GM12878 (cell line): ENCODE measurements at regions not wholly inside any gene's neighbourhood (a gene's known extent, or its start where the extent isn't known, plus 50 kb on each side); places are given as distances from the start of the nearest gene placed in this dataset.

Experiments
- ATAC-seq: fragments of 200-7000 bp; cut with Tn5 transposase; 3 replicates; pipeline ENCODE4 v1.9.1; 2020; ENCODE audit warnings: mild to moderate bottlenecking, moderate library complexity
- BruUV-seq: library from RNA; stranded (reverse); fragments of 400-500 nt; replicated peaks from 2 replicates; lab custom pipeline; 2021; lab: Mats Ljungman, UMichigan
- CTCF ChIA-PET: fragments of 300-600 bp; sonication (Branson Sonifier 250); formaldehyde crosslinking; extraction: SDS; loops from one replicate; lab custom pipeline; 2021; ENCODE audit warnings: inconsistent platforms; lab: Yijun Ruan, JAX
- POLR2A ChIA-PET: fragments of 350-600 bp; formaldehyde crosslinking; extraction: SDS; loops from one replicate; lab custom pipeline; 2021; ENCODE audit warnings: inconsistent platforms; lab: Charles Lee
- RAD21 ChIA-PET: fragments of 300-600 bp; sonication (Branson Sonifier 250); formaldehyde crosslinking; loops from one replicate; lab custom pipeline; 2023; ENCODE audit warnings: antibody characterized with exemption; ENCODE audit not compliant: unreplicated experiment; lab: Charles Lee
- SMC1A ChIA-PET: fragments of 300-600 bp; sonication (Branson Sonifier 250); formaldehyde crosslinking; loops from one replicate; lab custom pipeline; 2023; ENCODE audit not compliant: unreplicated experiment, uncharacterized antibody; lab: Charles Lee
- DNase-seq: peaks from one replicate; pipeline ENCODE4 v3.0.0-alpha.2; 2011; ENCODE audit warnings: low read depth, low spot score
- FAIRE-seq: peaks from 3 replicates; lab custom pipeline; 2011; peaks lifted over from hg19 to GRCh38; lab: Jason Lieb, UNC
- H2AFZ ChIP-seq: 2 replicates; pipeline ENCODE4 v1.6.0; 2011; ENCODE audit warnings: low read depth, low read length, control low read depth; ENCODE audit not compliant: control insufficient read depth
- H3K27ac ChIP-seq: 2 replicates; pipeline ENCODE4 v1.5.1; 2011; ENCODE audit warnings: control low read depth; ENCODE audit not compliant: control insufficient read depth, insufficient read depth
- H3K27me3 ChIP-seq, 2 experiments: replicated peaks in 1 of 2; 2 replicates each; pipeline versions ENCODE4 v1.6.0 to v1.6.1; 2011; ENCODE audit warnings: low read length in 1 of 2; ENCODE audit not compliant: control insufficient read depth in 2 of 2, insufficient read depth in 2 of 2
- H3K36me3 ChIP-seq, 2 experiments: 2 replicates each; pipeline ENCODE4 v1.5.1; 2011; ENCODE audit warnings: low read length in 1 of 2; ENCODE audit not compliant: control insufficient read depth in 2 of 2, insufficient read depth in 2 of 2
- H3K4me1 ChIP-seq: 2 replicates; pipeline ENCODE4 v1.6.1; 2011; ENCODE audit warnings: mild to moderate bottlenecking, low read length, moderate library complexity, mixed read lengths; ENCODE audit not compliant: control insufficient read depth, insufficient read depth
- H3K4me2 ChIP-seq: 2 replicates; pipeline ENCODE4 v1.6.0; 2011; ENCODE audit warnings: control low read depth; ENCODE audit not compliant: control insufficient read depth, insufficient read depth
- H3K4me3 ChIP-seq: fragments of 200-600 bp; sonication (generic); 2 replicates; pipeline ENCODE4 v1.5.1; 2016
- H3K79me2 ChIP-seq: 2 replicates; pipeline ENCODE4 v1.6.0; 2011; ENCODE audit warnings: low read length; ENCODE audit not compliant: control insufficient read depth, insufficient read depth
- H3K9ac ChIP-seq: 2 replicates; pipeline ENCODE4 v1.8.0; 2011; ENCODE audit warnings: low read length, control low read depth, mixed read lengths; ENCODE audit not compliant: control insufficient read depth, insufficient read depth
- H3K9me3 ChIP-seq: replicated peaks from 3 replicates; pipeline ENCODE4 v1.5.1; 2011; ENCODE audit warnings: mild to moderate bottlenecking, low read length; ENCODE audit not compliant: control insufficient read depth, insufficient read depth
- H4K20me1 ChIP-seq: 2 replicates; pipeline ENCODE4 v1.6.0; 2011; ENCODE audit not compliant: control insufficient read depth, insufficient read depth
- ATF3 ChIP-seq: IDR thresholded peaks from 2 replicates; pipeline ENCODE4 v1.6.1; 2011; ENCODE audit warnings: low read depth, mild to moderate bottlenecking, low read length, moderate library complexity, borderline replicate concordance; ENCODE audit errors: extremely low read depth
- BCL11A ChIP-seq: IDR thresholded peaks from 2 replicates; pipeline ENCODE4 v1.6.1; 2011; ENCODE audit warnings: low read depth, low read length
- CHD4 ChIP-seq: fragments of 200-600 bp; sonication (generic); IDR thresholded peaks from 2 replicates; pipeline ENCODE4 v1.6.1; 2016; ENCODE audit warnings: mild to moderate bottlenecking
- CREM ChIP-seq: IDR thresholded peaks from 2 replicates; pipeline ENCODE4 v1.6.1; 2014; ENCODE audit warnings: antibody characterized with exemption, low read depth
- KAT2A ChIP-seq: conservative IDR thresholded peaks from 2 replicates; pipeline ENCODE4 v1.6.1; 2011; ENCODE audit warnings: low read depth, low read length; ENCODE audit not compliant: control insufficient read depth
- MEF2A ChIP-seq: IDR thresholded peaks from 2 replicates; pipeline ENCODE4 v1.6.1; 2011; ENCODE audit warnings: low read depth, mild to moderate bottlenecking, low read length, moderate library complexity; ENCODE audit not compliant: insufficient read depth
- in situ Hi-C: fragments of 300-500 bp; cut with MboI; formaldehyde crosslinking; loops from 9 replicates; pipeline ENCODE4 v1.14.3; 2018; ENCODE audit warnings: mixed read lengths
- intact Hi-C: fragments of 100-400 bp; cut with micrococcal nuclease; formaldehyde crosslinking; loops from one replicate; pipeline ENCODE4 v1.14.2; 2022; ENCODE audit not compliant: unreplicated experiment
- TF ChIP-seq, protein P1 (sequence below): fragments of 450-650 bp; IDR thresholded peaks from 2 replicates; pipeline ENCODE4 v1.6.1; 2016; ENCODE audit warnings: mild to moderate bottlenecking

- ChIA-PET POLR2A (interaction anchor here (1.3 kb wide), 1 partner anchor 11 kb away, joined by 3 read pairs; no protein-coding TSS in a partner anchor), CTCF (no interaction called here), SMC1A (interaction anchor here (1.0 to 3.0 kb wide), 4 partner anchors 11 to 34 kb away, joined by 3 to 20 read pairs (median 7); no protein-coding TSS in a partner anchor), RAD21 (interaction anchor here (0.7 to 0.9 kb wide), 2 partner anchors 11 to 14 kb away, joined by 3 read pairs; no protein-coding TSS in a partner anchor)
- H3K27me3 ChIP-seq = no peaks in the 10 kb centered on the region
- no peaks in the 10 kb centered on the region for H3K9me3 ChIP-seq
- H3K36me3 ChIP-seq = no peaks in the 10 kb centered on the region
- no peak overlapping the region for H3K4me3 ChIP-seq
- no peak overlapping the region for H3K27ac ChIP-seq
- H3K4me2 ChIP-seq = no peak overlapping the region
- H3K79me2 ChIP-seq = no peaks in the 10 kb centered on the region
- no peaks in the 10 kb centered on the region for H3K4me1 ChIP-seq
- FAIRE-seq = no peak
- intact Hi-C loops (no loop called here), in situ Hi-C loops (no loop called here)
- H3K9ac ChIP-seq = no peak overlapping the region
- no peak for DNase-seq
- no TSS peak for BruUV-seq
- no peak overlapping the region for H2AFZ ChIP-seq
- no peak for ATAC-seq
- TF ChIP-seq BCL11A (no peak), CREM (no peak), ATF3 (no peak), MEF2A (no peak), CHD4 (no peak), KAT2A (no peak)
- TF ChIP-seq, protein P1, sequence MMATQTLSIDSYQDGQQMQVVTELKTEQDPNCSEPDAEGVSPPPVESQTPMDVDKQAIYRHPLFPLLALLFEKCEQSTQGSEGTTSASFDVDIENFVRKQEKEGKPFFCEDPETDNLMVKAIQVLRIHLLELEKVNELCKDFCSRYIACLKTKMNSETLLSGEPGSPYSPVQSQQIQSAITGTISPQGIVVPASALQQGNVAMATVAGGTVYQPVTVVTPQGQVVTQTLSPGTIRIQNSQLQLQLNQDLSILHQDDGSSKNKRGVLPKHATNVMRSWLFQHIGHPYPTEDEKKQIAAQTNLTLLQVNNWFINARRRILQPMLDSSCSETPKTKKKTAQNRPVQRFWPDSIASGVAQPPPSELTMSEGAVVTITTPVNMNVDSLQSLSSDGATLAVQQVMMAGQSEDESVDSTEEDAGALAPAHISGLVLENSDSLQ = no peak
- TF ChIP-seq, all 136 proteins: peak for 0
- H4K20me1 ChIP-seq = no peaks in the 10 kb centered on the region
Observed at GRCh38 chr2:146868051-146868450, 976.8 kb upstream of the ACVR2A start.
